Osteocyte (in vitro differentiated cells): ENCODE measurements at regions not wholly inside any gene's neighbourhood (a gene's known extent, or its start where the extent isn't known, plus 50 kb on each side); places are given as distances from the start of the nearest gene placed in this dataset.

Source experiments
- DNase-seq: peaks from one replicate; pipeline ENCODE4 v3.0.0; 2021; ENCODE audit warnings: mixed read lengths; ENCODE audit not compliant: unreplicated experiment; ENCODE audit errors: extremely low spot score
- H3K27ac Mint-ChIP-seq: one replicate; pipeline ENCODE4 v1.8.0; 2021; ENCODE audit warnings: mild to moderate bottlenecking, mixed read lengths; ENCODE audit not compliant: unreplicated experiment
- H3K27me3 Mint-ChIP-seq: one replicate; pipeline ENCODE4 v1.8.0; 2021; ENCODE audit warnings: mixed read lengths; ENCODE audit not compliant: unreplicated experiment
- H3K36me3 Mint-ChIP-seq: one replicate; pipeline ENCODE4 v1.8.0; 2021; ENCODE audit warnings: mixed read lengths; ENCODE audit not compliant: unreplicated experiment
- H3K4me1 Mint-ChIP-seq: one replicate; pipeline ENCODE4 v1.8.0; 2021; ENCODE audit warnings: mixed read lengths; ENCODE audit not compliant: unreplicated experiment
- H3K4me3 Mint-ChIP-seq: one replicate; pipeline ENCODE4 v1.8.0; 2021; ENCODE audit warnings: mild to moderate bottlenecking, moderate library complexity, mixed read lengths; ENCODE audit not compliant: unreplicated experiment
- H3K9me3 Mint-ChIP-seq: one replicate; pipeline ENCODE4 v1.8.0; 2021; ENCODE audit warnings: mixed read lengths; ENCODE audit not compliant: unreplicated experiment
- TF ChIP-seq, protein P1 (sequence below): fragments of 200-600 bp; sonication (generic); IDR thresholded peaks from 2 replicates; pipeline ENCODE4 v1.5.0; 2021; ENCODE audit warnings: antibody characterized with exemption, mild to moderate bottlenecking, moderate library complexity

DNA sequence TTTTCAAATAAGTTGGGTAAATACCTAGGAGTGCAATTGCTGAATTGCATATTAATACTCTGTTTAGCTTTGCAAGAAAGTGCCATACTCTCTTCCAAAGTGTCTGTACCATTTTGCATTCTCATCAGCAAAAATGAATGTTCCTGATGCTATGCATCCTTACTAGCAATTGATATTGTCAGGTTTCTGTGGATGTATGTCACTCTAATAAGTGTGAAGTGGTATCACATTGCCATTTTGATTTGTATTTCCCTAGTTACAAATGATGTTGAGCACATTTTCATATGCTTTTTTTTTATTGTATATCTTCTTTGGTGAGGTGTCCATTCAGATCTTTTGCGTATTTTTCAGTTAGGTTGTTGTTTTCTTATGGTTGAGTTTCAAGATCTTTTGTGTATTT, 230.4 kb upstream of the MAGI2 start:
- DNase-seq, result no peak
- Mint-ChIP-seq H3K27ac (no peak overlapping the region), H3K4me3 (no peak overlapping the region), H3K27me3 (peaks cover 7% of the 10 kb centered on the region), H3K4me1 (no peaks in the 10 kb centered on the region), H3K9me3 (no peaks in the 10 kb centered on the region), H3K36me3 (no peaks in the 10 kb centered on the region)
- TF ChIP-seq, protein P1, sequence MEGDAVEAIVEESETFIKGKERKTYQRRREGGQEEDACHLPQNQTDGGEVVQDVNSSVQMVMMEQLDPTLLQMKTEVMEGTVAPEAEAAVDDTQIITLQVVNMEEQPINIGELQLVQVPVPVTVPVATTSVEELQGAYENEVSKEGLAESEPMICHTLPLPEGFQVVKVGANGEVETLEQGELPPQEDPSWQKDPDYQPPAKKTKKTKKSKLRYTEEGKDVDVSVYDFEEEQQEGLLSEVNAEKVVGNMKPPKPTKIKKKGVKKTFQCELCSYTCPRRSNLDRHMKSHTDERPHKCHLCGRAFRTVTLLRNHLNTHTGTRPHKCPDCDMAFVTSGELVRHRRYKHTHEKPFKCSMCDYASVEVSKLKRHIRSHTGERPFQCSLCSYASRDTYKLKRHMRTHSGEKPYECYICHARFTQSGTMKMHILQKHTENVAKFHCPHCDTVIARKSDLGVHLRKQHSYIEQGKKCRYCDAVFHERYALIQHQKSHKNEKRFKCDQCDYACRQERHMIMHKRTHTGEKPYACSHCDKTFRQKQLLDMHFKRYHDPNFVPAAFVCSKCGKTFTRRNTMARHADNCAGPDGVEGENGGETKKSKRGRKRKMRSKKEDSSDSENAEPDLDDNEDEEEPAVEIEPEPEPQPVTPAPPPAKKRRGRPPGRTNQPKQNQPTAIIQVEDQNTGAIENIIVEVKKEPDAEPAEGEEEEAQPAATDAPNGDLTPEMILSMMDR, result no peak

DNA sequence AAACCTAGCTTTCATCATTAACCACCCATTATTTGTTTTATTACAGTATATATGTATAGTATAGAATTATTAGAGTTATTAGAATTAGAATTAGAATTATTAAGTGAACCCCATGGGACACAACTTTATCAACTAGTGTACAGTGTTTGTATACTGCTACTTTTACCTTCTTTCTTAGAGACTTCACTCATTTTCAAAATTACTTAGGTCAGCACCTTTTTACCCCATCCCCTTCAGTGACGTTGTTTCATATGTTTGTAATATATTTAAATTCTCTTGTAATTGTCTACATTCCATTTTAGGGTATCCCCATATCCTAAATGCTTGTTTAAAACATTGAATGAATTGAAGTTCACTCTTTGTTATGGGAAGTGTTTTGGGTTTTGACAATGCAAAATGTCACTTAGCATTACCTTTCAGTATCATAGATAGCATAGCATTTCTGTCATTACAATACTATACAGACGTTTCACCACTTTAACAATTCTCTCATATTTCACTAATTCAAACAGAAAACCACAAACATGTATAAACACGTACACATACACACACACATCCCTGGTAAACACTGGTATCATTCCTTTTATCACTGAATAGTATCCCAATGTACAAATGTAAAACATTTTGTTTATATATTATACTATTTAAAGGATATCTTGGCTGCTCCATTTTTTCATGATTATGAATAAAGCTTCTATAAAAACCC, 229.9 kb upstream of the MAGI2 start:
- H3K4me3 Mint-ChIP-seq, result no peak overlapping the region
- no peak for DNase-seq

DNA sequence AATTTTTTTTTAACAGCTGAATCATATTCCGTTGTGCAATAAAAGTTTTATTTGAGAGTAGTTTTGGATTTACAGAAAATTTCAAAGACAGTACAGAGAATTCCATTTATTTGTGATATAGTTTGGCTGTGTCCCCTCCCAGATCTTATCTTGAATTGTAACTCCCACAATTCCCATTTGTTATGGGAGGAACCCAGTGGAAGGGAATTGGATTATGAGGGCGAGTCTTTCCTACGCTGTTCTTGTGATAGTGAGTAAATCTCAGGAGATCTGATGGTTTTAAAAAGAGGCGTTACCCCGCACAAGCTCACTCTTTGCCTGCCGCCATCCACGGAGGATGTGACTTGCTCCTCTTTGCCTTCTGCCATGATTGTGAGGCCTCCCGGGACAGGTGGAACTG, 228.0 kb upstream of the MAGI2 start:
- H3K27ac Mint-ChIP-seq, result no peak overlapping the region
- TF ChIP-seq, protein P1, result no peak
- H3K36me3 Mint-ChIP-seq, result no peaks in the 10 kb centered on the region
- DNase-seq, result no peak
- no peaks in the 10 kb centered on the region for H3K4me1 Mint-ChIP-seq
- no peak overlapping the region for H3K4me3 Mint-ChIP-seq
- H3K9me3 Mint-ChIP-seq, result no peaks in the 10 kb centered on the region
- H3K27me3 Mint-ChIP-seq, result peaks cover 10% of the 10 kb centered on the region

More for the DNA sequence above, 229.9 kb upstream of the MAGI2 start:
- no peaks in the 10 kb centered on the region for H3K4me1 Mint-ChIP-seq
- H3K9me3 Mint-ChIP-seq, result no peaks in the 10 kb centered on the region
- peaks cover 7% of the 10 kb centered on the region for H3K27me3 Mint-ChIP-seq
- H3K36me3 Mint-ChIP-seq, result no peaks in the 10 kb centered on the region
- TF ChIP-seq, protein P1, result no peak
- no peak overlapping the region for H3K27ac Mint-ChIP-seq

DNA sequence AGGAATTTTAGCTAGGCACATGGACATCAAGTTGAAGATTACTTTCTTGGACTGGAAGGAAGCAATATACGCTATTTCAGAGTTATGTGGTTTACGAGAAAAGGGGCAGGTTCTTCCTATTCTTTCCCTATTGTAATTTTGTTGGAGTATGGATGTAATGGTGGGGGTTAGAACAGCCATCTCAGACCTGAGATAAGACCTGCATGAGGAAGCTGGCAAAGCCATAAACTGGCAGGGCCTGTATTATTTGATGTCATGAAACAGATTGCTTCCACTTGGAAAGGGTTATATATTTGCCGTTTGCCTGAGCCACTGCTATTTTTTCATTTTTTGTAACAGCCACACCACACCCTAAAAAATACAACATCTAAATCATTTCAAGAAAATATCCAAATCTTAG, 220.5 kb upstream of the MAGI2 start:
- TF ChIP-seq, protein P1, result no peak
- Mint-ChIP-seq H3K4me1 (no peaks in the 10 kb centered on the region), H3K9me3 (no peaks in the 10 kb centered on the region), H3K4me3 (no peak overlapping the region), H3K27me3 (peaks cover 12% of the 10 kb centered on the region), H3K27ac (no peak overlapping the region), H3K36me3 (no peaks in the 10 kb centered on the region)
- no peak for DNase-seq

DNA sequence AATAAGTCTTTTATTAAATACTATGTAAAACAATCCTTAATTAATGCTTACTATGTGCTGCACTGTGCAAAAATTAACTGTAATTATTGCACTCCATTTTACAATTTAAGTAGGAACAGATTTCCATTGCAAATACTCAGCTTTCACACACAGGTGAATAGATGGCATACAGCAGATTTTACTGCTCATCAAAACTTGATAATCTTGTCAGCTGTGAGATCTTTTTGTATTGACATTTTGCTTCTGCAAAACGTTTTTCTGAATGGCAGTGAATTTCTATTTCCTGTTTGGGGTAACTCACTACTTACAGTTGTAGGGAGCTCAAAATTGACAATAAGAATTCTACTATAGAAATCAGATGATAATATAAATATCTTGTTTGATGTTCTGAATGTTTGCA, 220.0 kb upstream of the MAGI2 start:
- H3K4me1 Mint-ChIP-seq, result no peaks in the 10 kb centered on the region
- H3K27me3 Mint-ChIP-seq, result peaks cover 12% of the 10 kb centered on the region
- no peak overlapping the region for H3K27ac Mint-ChIP-seq
- TF ChIP-seq, protein P1, result no peak
- no peaks in the 10 kb centered on the region for H3K9me3 Mint-ChIP-seq
- DNase-seq, result no peak
- H3K4me3 Mint-ChIP-seq, result no peak overlapping the region
- H3K36me3 Mint-ChIP-seq, result no peaks in the 10 kb centered on the region
